ENCODE measurements at regions not wholly inside any gene's neighbourhood (a gene's known extent, or its start where the extent isn't known, plus 50 kb on each side); places are given as distances from the start of the nearest gene placed in this dataset.

GRCh38 chr2:149679286-149679685 is 91.7 kb upstream of the MMADHC start:
- in situ Hi-C loops (cut with MboI), result no loop called here
- Histone ChIP-seq H3K27me3 (replicated peaks; ENCODE audit: insufficient read depth) (no peaks in the 10 kb centered on the region), H3K9me3 (ENCODE audit: low read depth) (no peaks in the 10 kb centered on the region), H3K4me3 (no peak overlapping the region), H4K20me1 (ENCODE audit: insufficient read depth) (no peaks in the 10 kb centered on the region), H3K27ac (no peak overlapping the region), H3K9ac (no peak overlapping the region), H3F3A (ENCODE audit: insufficient read depth) (no peaks in the 10 kb centered on the region), H2AFZ (no peak overlapping the region), H3K36me3 (ENCODE audit: low read depth) (no peaks in the 10 kb centered on the region), H3K9me2 (ENCODE audit: insufficient read depth) (no peaks in the 10 kb centered on the region), H3K4me2 (ENCODE audit: unreplicated experiment) (no peak overlapping the region), H3K4me1 (ENCODE audit: insufficient read depth) (peaks cover 5% of the 10 kb centered on the region; the same call in 1 of the 2 replicates), H3K79me2 (ENCODE audit: insufficient read depth) (no peaks in the 10 kb centered on the region)
- TF ChIP-seq EZH2phosphoT487 (IDR thresholded peaks at IDR 0.05; ENCODE audit: insufficient read depth, low read depth) (no peak), EZH2 (IDR thresholded peaks at IDR 0.05; ENCODE audit: insufficient read depth, poor library complexity, severe bottlenecking) (no peak)
- WGBS, 2 experiments (ENCODE audit: low coverage in 1 of 2, low lambda C conversion rate in 2 of 2, missing lambda C conversion rate in 2 of 2), result 89 to 92% methylated on average over 2 of the region's 2 CpGs
- DNase-seq, result peak; percentile 49

DNA sequence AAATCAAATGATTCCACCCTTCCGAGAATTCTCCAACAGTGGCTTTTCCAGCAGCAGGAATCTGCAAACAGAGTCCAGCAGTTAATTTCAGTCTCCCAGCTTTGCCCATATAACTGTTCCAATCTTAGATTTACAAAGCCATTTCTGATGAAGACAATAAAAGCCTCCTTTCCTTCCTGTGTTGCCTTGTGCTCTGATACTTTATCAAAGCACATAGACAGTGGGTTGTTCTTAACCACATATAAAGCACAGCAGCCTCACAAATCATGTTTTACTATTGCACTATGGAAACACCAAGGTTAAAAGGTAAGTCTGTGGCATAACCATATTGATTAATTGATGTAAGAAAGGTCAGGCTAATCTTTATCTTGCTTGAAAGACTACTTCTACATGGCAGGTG is 89.8 kb upstream of the MMADHC start:
- no peak overlapping the region for H3K27ac ChIP-seq
- H3K4me2 ChIP-seq (ENCODE audit: unreplicated experiment), result no peak overlapping the region
- peaks cover 5% of the 10 kb centered on the region; the same call in 1 of the 2 replicates for H3K4me1 ChIP-seq (ENCODE audit: insufficient read depth)
- H3K9me2 ChIP-seq (ENCODE audit: insufficient read depth), result no peaks in the 10 kb centered on the region
- H3K9ac ChIP-seq, result no peak overlapping the region
- no peaks in the 10 kb centered on the region for H3K79me2 ChIP-seq (ENCODE audit: insufficient read depth)
- no peaks in the 10 kb centered on the region for H3K9me3 ChIP-seq (ENCODE audit: low read depth)
- no peaks in the 10 kb centered on the region for H3K36me3 ChIP-seq (ENCODE audit: low read depth)
- no peak for TF ChIP-seq EZH2phosphoT487 (IDR thresholded peaks at IDR 0.05; ENCODE audit: insufficient read depth, low read depth)
- TF ChIP-seq EZH2 (IDR thresholded peaks at IDR 0.05; ENCODE audit: insufficient read depth, poor library complexity, severe bottlenecking), result no peak
- no peak for DNase-seq
- no peaks in the 10 kb centered on the region for H3F3A ChIP-seq (ENCODE audit: insufficient read depth)
- no peaks in the 10 kb centered on the region for H4K20me1 ChIP-seq (ENCODE audit: insufficient read depth)
- H2AFZ ChIP-seq, result no peak overlapping the region
- no peak overlapping the region for H3K4me3 ChIP-seq
- H3K27me3 ChIP-seq (replicated peaks; ENCODE audit: insufficient read depth), result no peaks in the 10 kb centered on the region
- WGBS, 2 experiments (ENCODE audit: low coverage in 1 of 2, low lambda C conversion rate in 2 of 2, missing lambda C conversion rate in 2 of 2), result 88 to 100% methylated on average over 1 of the region's 1 CpG
- in situ Hi-C loops (cut with MboI), result no loop called here

GRCh38 chr2:149670086-149670485 is 82.5 kb upstream of the MMADHC start:
- no peaks in the 10 kb centered on the region for H3F3A ChIP-seq (ENCODE audit: insufficient read depth)
- in situ Hi-C loops (cut with MboI), result no loop called here
- no peak overlapping the region for H3K4me2 ChIP-seq (ENCODE audit: unreplicated experiment)
- no peak overlapping the region for H2AFZ ChIP-seq
- no peak overlapping the region for H3K27ac ChIP-seq
- no peaks in the 10 kb centered on the region for H4K20me1 ChIP-seq (ENCODE audit: insufficient read depth)
- no peak overlapping the region for H3K4me3 ChIP-seq
- no peaks in the 10 kb centered on the region for H3K9me2 ChIP-seq (ENCODE audit: insufficient read depth)
- no peaks in the 10 kb centered on the region for H3K36me3 ChIP-seq (ENCODE audit: low read depth)
- TF ChIP-seq EZH2phosphoT487 (IDR thresholded peaks at IDR 0.05; ENCODE audit: insufficient read depth, low read depth) (no peak), EZH2 (IDR thresholded peaks at IDR 0.05; ENCODE audit: insufficient read depth, poor library complexity, severe bottlenecking) (no peak)
- 70 to 85% methylated on average over 2 of the region's 2 CpGs for WGBS, 2 experiments (ENCODE audit: low coverage in 1 of 2, low lambda C conversion rate in 2 of 2, missing lambda C conversion rate in 2 of 2)
- no peak for DNase-seq
- no peaks in the 10 kb centered on the region for H3K79me2 ChIP-seq (ENCODE audit: insufficient read depth)
- no peaks in the 10 kb centered on the region for H3K9me3 ChIP-seq (ENCODE audit: low read depth)
- no peak overlapping the region for H3K9ac ChIP-seq
- no peaks in the 10 kb centered on the region for H3K4me1 ChIP-seq (ENCODE audit: insufficient read depth)
- no peaks in the 10 kb centered on the region for H3K27me3 ChIP-seq (replicated peaks; ENCODE audit: insufficient read depth)

- H3K4me2 ChIP-seq (ENCODE audit: unreplicated experiment), result no peak overlapping the region
- WGBS, 2 experiments (ENCODE audit: low coverage in 1 of 2, low lambda C conversion rate in 2 of 2, missing lambda C conversion rate in 2 of 2), result 70 to 75% methylated on average over 1 of the region's 1 CpG
- H3F3A ChIP-seq (ENCODE audit: insufficient read depth), result no peaks in the 10 kb centered on the region
- DNase-seq, result no peak
- no peaks in the 10 kb centered on the region for H3K27me3 ChIP-seq (replicated peaks; ENCODE audit: insufficient read depth)
- no peaks in the 10 kb centered on the region for H3K36me3 ChIP-seq (ENCODE audit: low read depth)
- no peak overlapping the region for H3K27ac ChIP-seq
- H3K4me3 ChIP-seq, result no peak overlapping the region
- no peak overlapping the region for H2AFZ ChIP-seq
- H3K4me1 ChIP-seq (ENCODE audit: insufficient read depth), result peaks cover 3% of the 10 kb centered on the region
- H4K20me1 ChIP-seq (ENCODE audit: insufficient read depth), result no peaks in the 10 kb centered on the region
- in situ Hi-C loops (cut with MboI), result no loop called here
- TF ChIP-seq EZH2 (IDR thresholded peaks at IDR 0.05; ENCODE audit: insufficient read depth, poor library complexity, severe bottlenecking), result no peak
- H3K79me2 ChIP-seq (ENCODE audit: insufficient read depth), result no peaks in the 10 kb centered on the region
- H3K9me2 ChIP-seq (ENCODE audit: insufficient read depth), result no peaks in the 10 kb centered on the region
- H3K9me3 ChIP-seq (ENCODE audit: low read depth), result no peaks in the 10 kb centered on the region
- no peak overlapping the region for H3K9ac ChIP-seq
Observed at GRCh38 chr2:149666809-149667320, 79.3 kb upstream of the MMADHC start.

GRCh38 chr2:149664896-149665295 is 77.3 kb upstream of the MMADHC start:
- Histone ChIP-seq H3F3A (ENCODE audit: insufficient read depth) (no peaks in the 10 kb centered on the region), H2AFZ (no peak overlapping the region), H3K4me2 (ENCODE audit: unreplicated experiment) (no peak overlapping the region), H3K4me1 (ENCODE audit: insufficient read depth) (peaks cover 9% of the 10 kb centered on the region), H3K79me2 (ENCODE audit: insufficient read depth) (no peaks in the 10 kb centered on the region), H3K9me3 (ENCODE audit: low read depth) (no peaks in the 10 kb centered on the region), H3K4me3 (no peak overlapping the region), H3K36me3 (ENCODE audit: low read depth) (no peaks in the 10 kb centered on the region), H3K27ac (no peak overlapping the region), H3K9me2 (ENCODE audit: insufficient read depth) (0 out of 2 replicates have a peak, but pooled peaks cover 3% of the 10 kb centered on the region), H4K20me1 (ENCODE audit: insufficient read depth) (no peaks in the 10 kb centered on the region), H3K9ac (no peak overlapping the region), H3K27me3 (replicated peaks; ENCODE audit: insufficient read depth) (no peaks in the 10 kb centered on the region)
- in situ Hi-C loops (cut with MboI), result no loop called here
- no peak for DNase-seq
- no peak for TF ChIP-seq EZH2 (IDR thresholded peaks at IDR 0.05; ENCODE audit: insufficient read depth, poor library complexity, severe bottlenecking)
- TF ChIP-seq EZH2phosphoT487 (IDR thresholded peaks at IDR 0.05; ENCODE audit: insufficient read depth, low read depth), result no peak
- 92 to 94% methylated on average over 3 of the region's 3 CpGs for WGBS, 2 experiments (ENCODE audit: low coverage in 1 of 2, low lambda C conversion rate in 2 of 2, missing lambda C conversion rate in 2 of 2)
